Heart right ventricle (tissue), 16 donors: ENCODE measurements at regions not wholly inside any gene's neighbourhood (a gene's known extent, or its start where the extent isn't known, plus 50 kb on each side); places are given as distances from the start of the nearest gene placed in this dataset.

ENCODE experiments used
- ATAC-seq, 8 donors: fragments of 200-7000 bp; cut with Tn5 transposase; one replicate each; pipeline ENCODE4 v1.9.1; 2020; ENCODE audit warnings: mild to moderate bottlenecking in 8 of 8, moderate library complexity in 8 of 8, moderate number of reproducible peaks in 1 of 8
- DNase-seq, 2 donors: peaks; one replicate each; pipeline ENCODE4 v3.0.0-alpha.2; 2020
- H3K27ac ChIP-seq, 10 donors: fragments of 200-600 bp; sonication (generic) in 2 of 10; one replicate each; pipeline versions ENCODE4 v1.5.0 to v1.8.0; 2020 to 2022; ENCODE audit warnings: mild to moderate bottlenecking in 3 of 10
- H3K27me3 ChIP-seq, 7 donors: fragments of 200-600 bp; one replicate each; pipeline ENCODE4 v1.8.0; 2021 to 2022; ENCODE audit warnings: mild to moderate bottlenecking in 2 of 7
- H3K36me3 ChIP-seq, 9 donors: fragments of 200-600 bp; sonication (generic) in 1 of 9; one replicate each; pipeline versions ENCODE4 v1.5.0 to v1.8.0; 2020 to 2022; ENCODE audit warnings: mild to moderate bottlenecking in 2 of 9
- H3K4me1 ChIP-seq, 9 donors: fragments of 200-600 bp; sonication (generic) in 1 of 9; one replicate each; pipeline versions ENCODE4 v1.5.0 to v1.8.0; 2020 to 2022; ENCODE audit warnings: mild to moderate bottlenecking in 4 of 9
- H3K4me3 ChIP-seq, 10 donors: fragments of 200-600 bp; sonication (generic) in 2 of 10; one replicate each; pipeline versions ENCODE4 v1.5.0 to v1.8.0; 2020 to 2022; ENCODE audit warnings: mild to moderate bottlenecking in 7 of 10, moderate library complexity in 2 of 10
- H3K9me3 ChIP-seq, 11 donors: fragments of 200-600 bp in 10 of 11; sonication (generic) in 2 of 11; one replicate each; pipeline versions ENCODE4 v1.5.0 to v1.8.0; 2013 to 2022; ENCODE audit warnings: mild to moderate bottlenecking in 2 of 11, control low read depth in 1 of 11, moderate library complexity in 1 of 11
- CTCF ChIP-seq, 9 donors: fragments of 200-600 bp; sonication (generic) in 2 of 9; IDR thresholded peaks; one replicate each; pipeline versions ENCODE4 v1.5.0 to v1.8.0; 2021 to 2022; ENCODE audit warnings: antibody characterized with exemption in 9 of 9, mild to moderate bottlenecking in 5 of 9, moderate library complexity in 1 of 9
- WGBS, 2 donors: extraction: QIAGEN DNeasy Blood & Tissue Kit; methylation state at CpG; one replicate each; pipeline ENCODE4 v1.1.7; 2013; ENCODE audit warnings: inconsistent platforms in 1 of 2; 5-methylcytosine and 5-hydroxymethylcytosine counted together
- intact Hi-C, 10 donors: fragments of 100-400 bp; cut with DNase I; formaldehyde crosslinking; loops; one replicate each; pipeline versions ENCODE4 v1.11.1 to v1.14.2; 2022
- donor health status: Arrhythmogenic right ventricular cardiomyopathy.
- donor health status: ischemic (EF 13 %, LVEDD 7.1; RV severe dilation, severe dysfunction).
- donor health status: healthy with polysubstance abuse.
- donor health status: DM: no; HTN: yes; CAD: no.
- donor health status: DM: no; HTN: no; CAD: no.
- donor health status: ischemic (EF 25% LVEDD 6.9; RV normal size, moderate dysfunction).
- donor health status: ischemic (EF 25% LVEDD 5.7; RV mildly dilated, moderate dysfunction).
- donor health status: healthy.
- donor health status: DM: yes; HTN: yes; CAD: no.
- donor health status: Ischemic cardiomyopathy.
- donor health status: ischemic (EF 35%, LVEDD 5.7; RV mildly dilated, moderate dysfunction).
- donor health status: nonischemic (EF 11% LVEDD 7.7; RV severe dilation, severe dysfunction).
- donor health status: DM: yes; HTN: yes; CAD: no.
- donor health status: PGD.
- donor health status: ischemic (EF 29% LVEDD 5.4; RV normal size, mild dysfunction).
- donor health status: nonischemic (EF 23%, LVEDD 6.1; RV moderate dilation, normal function).

- Histone ChIP-seq H3K4me1 (no peaks in the 10 kb centered on the region), H3K27me3 (no peaks in the 10 kb centered on the region), H3K36me3 (no peaks in the 10 kb centered on the region), H3K4me3 (no peak overlapping the region), H3K9me3 (peaks cover 0 to 3% (median 0%) of the 10 kb centered on the region in 11 donors), H3K27ac (no peak overlapping the region)
- ATAC-seq = no peak
- no peak for DNase-seq
- intact Hi-C loops = no loop called here
- WGBS, 2 donors = 77 to 88% methylated on average over 3 of the region's 3 CpGs
- TF ChIP-seq CTCF (IDR thresholded peaks at IDR 0.05) = no peak
Measured at GRCh38 chr15:37801529-37801928, 132.9 kb upstream of the TMCO5A start.

GRCh38 chr15:37806808-37807207, 127.6 kb upstream of the TMCO5A start:
- Histone ChIP-seq H3K9me3 (no peaks in the 10 kb centered on the region), H3K4me3 (no peak overlapping the region), H3K27ac (no peak overlapping the region), H3K27me3 (no peaks in the 10 kb centered on the region), H3K36me3 (no peaks in the 10 kb centered on the region), H3K4me1 (no peaks in the 10 kb centered on the region)
- intact Hi-C loops = no loop called here
- TF ChIP-seq CTCF (IDR thresholded peaks at IDR 0.05) = no peak
- 42 to 48% methylated on average over 1 of the region's 1 CpG for WGBS, 2 donors
- no peak for ATAC-seq
- DNase-seq = no peak

DNA sequence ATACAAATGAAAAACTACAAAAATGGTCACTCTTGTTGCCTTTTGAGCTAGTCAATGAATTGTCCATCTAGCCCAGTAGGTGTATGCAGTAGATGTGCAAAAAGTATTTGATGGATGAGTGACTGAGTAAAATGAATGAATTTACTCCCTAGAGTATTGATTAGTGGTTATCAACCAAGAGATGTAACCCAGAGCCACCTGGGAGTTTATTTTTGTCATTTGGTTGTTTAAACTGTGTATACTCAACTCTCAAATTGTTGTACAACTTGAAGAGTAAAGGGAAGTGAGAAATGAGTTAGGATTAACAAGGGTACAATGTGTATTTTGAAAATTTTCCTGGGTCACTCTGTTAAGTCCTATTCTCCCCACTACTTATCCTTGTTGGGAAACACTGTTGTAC, 124.1 kb upstream of the TMCO5A start:
- H3K27ac ChIP-seq = no peak overlapping the region
- H3K4me1 ChIP-seq = no peaks in the 10 kb centered on the region
- intact Hi-C loops = no loop called here
- peaks cover 0 to 14% (median 0%) of the 10 kb centered on the region in 7 donors for H3K27me3 ChIP-seq
- no peaks in the 10 kb centered on the region for H3K36me3 ChIP-seq
- DNase-seq = no peak
- no peak for ATAC-seq
- no peak for TF ChIP-seq CTCF (IDR thresholded peaks at IDR 0.05)
- no peak overlapping the region for H3K4me3 ChIP-seq
- no peaks in the 10 kb centered on the region for H3K9me3 ChIP-seq

DNA sequence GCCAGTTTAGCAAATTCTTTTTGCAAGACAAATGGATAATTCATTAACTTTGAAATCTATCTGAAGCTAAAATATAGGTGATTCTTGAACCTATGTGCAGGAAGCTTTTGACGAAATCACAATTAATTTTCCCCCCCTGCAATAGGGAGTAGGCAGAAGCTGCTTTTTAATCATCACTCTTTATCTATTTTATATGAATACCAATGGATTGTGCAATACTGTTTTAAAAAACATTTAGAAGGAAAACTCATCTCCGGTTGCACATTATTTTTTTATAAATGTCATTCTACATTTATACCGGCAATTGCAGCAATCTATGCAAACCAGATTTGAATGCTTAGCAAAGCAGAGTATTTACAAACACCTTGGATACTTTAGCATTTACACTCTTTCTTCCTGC, 121.1 kb upstream of the TMCO5A start:
- Histone ChIP-seq H3K9me3 (no peaks in the 10 kb centered on the region), H3K4me1 (no peaks in the 10 kb centered on the region), H3K36me3 (no peaks in the 10 kb centered on the region), H3K27ac (no peak overlapping the region), H3K27me3 (peaks cover 0 to 22% (median 0%) of the 10 kb centered on the region in 7 donors), H3K4me3 (no peak overlapping the region)
- intact Hi-C loops = no loop called here
- DNase-seq (no peak), ATAC-seq (no peak)
- WGBS, 2 donors = 84 to 89% methylated on average over 3 of the region's 3 CpGs
- no peak for TF ChIP-seq CTCF (IDR thresholded peaks at IDR 0.05)
